BJ (cell line): ENCODE measurements at regions not wholly inside any gene's neighbourhood (a gene's known extent, or its start where the extent isn't known, plus 50 kb on each side); places are given as distances from the start of the nearest gene placed in this dataset.
A peak's percentile ranks its signal among the peaks of the same experiment; 100 is the strongest.
"Not testable (repeated sequence)": the region's sequence is repeated elsewhere in the genome, so short reads cannot be mapped to it uniquely, and the experiment has no call there.

Source experiments
- CTCF ChIA-PET: fragments of 350-600 bp; formaldehyde crosslinking; extraction: SDS; loops from one replicate; lab custom pipeline; 2021; ENCODE audit warnings: antibody characterized with exemption, inconsistent platforms; lab: Yijun Ruan, JAX
- POLR2A ChIA-PET: fragments of 300-600 bp; sonication (Branson Sonifier 250); formaldehyde crosslinking; extraction: SDS; loops from one replicate; lab custom pipeline; 2021; ENCODE audit warnings: antibody characterized with exemption; lab: Charles Lee
- DNase-seq: peaks from one replicate; pipeline ENCODE4 v3.0.0-alpha.2; 2011; ENCODE audit warnings: low read depth
- H3K27me3 ChIP-seq: 2 replicates; pipeline ENCODE4 v1.6.0; 2011; ENCODE audit warnings: low read length; ENCODE audit not compliant: control insufficient read depth, insufficient read depth
- H3K36me3 ChIP-seq: 2 replicates; pipeline ENCODE4 v1.5.1; 2011; ENCODE audit warnings: low read length; ENCODE audit not compliant: control insufficient read depth, insufficient read depth
- H3K4me3 ChIP-seq: 2 replicates; pipeline ENCODE4 v1.5.1; 2011; ENCODE audit warnings: low read depth, mild to moderate bottlenecking, control low read depth, low read length
- CTCF ChIP-seq: IDR thresholded peaks from 2 replicates; pipeline ENCODE4 v1.5.1; 2011; ENCODE audit warnings: low read depth, mild to moderate bottlenecking, control low read depth, inconsistent platforms, low read length, moderate library complexity; ENCODE audit not compliant: insufficient read depth

- TF ChIP-seq CTCF = peak; percentile 17; the same call in 1 of the 2 replicates
- H3K4me3 ChIP-seq, DNase-seq, H3K36me3 ChIP-seq, H3K27me3 ChIP-seq, POLR2A ChIA-PET, CTCF ChIA-PET: not testable (repeated sequence)
Observed at GRCh38 chr10:46720386-46720785, 141.5 kb downstream of the SYT15 start.

- POLR2A ChIA-PET, CTCF ChIA-PET, DNase-seq, H3K4me3 ChIP-seq, H3K27me3 ChIP-seq, H3K36me3 ChIP-seq: not testable (repeated sequence)
Observed at GRCh38 chr10:46720811-46721518, 142.0 kb downstream of the SYT15 start.

GRCh38 chr10:46724258-46724657, 145.3 kb downstream of the SYT15 start:
- H3K27me3 ChIP-seq, DNase-seq, H3K36me3 ChIP-seq, H3K4me3 ChIP-seq, CTCF ChIA-PET, POLR2A ChIA-PET: not testable (repeated sequence)

GRCh38 chr10:46728359-46728758, 149.4 kb downstream of the SYT15 start:
- DNase-seq, H3K4me3 ChIP-seq, POLR2A ChIA-PET, CTCF ChIA-PET, H3K36me3 ChIP-seq, H3K27me3 ChIP-seq: not testable (repeated sequence)

- DNase-seq, H3K36me3 ChIP-seq, POLR2A ChIA-PET, CTCF ChIA-PET, H3K4me3 ChIP-seq, H3K27me3 ChIP-seq: not testable (repeated sequence)
Observed at GRCh38 chr10:46730729-46731128, 151.8 kb downstream of the SYT15 start.

GRCh38 chr10:46733635-46734261, 154.8 kb downstream of the SYT15 start:
- H3K4me3 ChIP-seq, H3K36me3 ChIP-seq, CTCF ChIA-PET, DNase-seq, H3K27me3 ChIP-seq, POLR2A ChIA-PET: not testable (repeated sequence)

- H3K36me3 ChIP-seq, CTCF ChIA-PET, H3K27me3 ChIP-seq, DNase-seq, POLR2A ChIA-PET, H3K4me3 ChIP-seq: not testable (repeated sequence)
Observed at GRCh38 chr10:46734262-46734642, 155.3 kb downstream of the SYT15 start.

- POLR2A ChIA-PET, CTCF ChIA-PET, DNase-seq, H3K27me3 ChIP-seq, H3K36me3 ChIP-seq, H3K4me3 ChIP-seq: not testable (repeated sequence)
Observed at GRCh38 chr10:46739919-46740318, 161.0 kb downstream of the SYT15 start.

- POLR2A ChIA-PET, H3K27me3 ChIP-seq, DNase-seq, CTCF ChIA-PET, H3K4me3 ChIP-seq, H3K36me3 ChIP-seq: not testable (repeated sequence)
Observed at GRCh38 chr10:46740368-46740767, 161.4 kb downstream of the SYT15 start.

- POLR2A ChIA-PET, CTCF ChIA-PET, H3K4me3 ChIP-seq, H3K27me3 ChIP-seq, DNase-seq, H3K36me3 ChIP-seq: not testable (repeated sequence)
Observed at GRCh38 chr10:46749003-46749402, 162.2 kb upstream of the PTPN20 start.

- H3K36me3 ChIP-seq, DNase-seq, POLR2A ChIA-PET, H3K4me3 ChIP-seq, H3K27me3 ChIP-seq, CTCF ChIA-PET: not testable (repeated sequence)
Observed at GRCh38 chr10:46749470-46749869, 161.8 kb upstream of the PTPN20 start.

GRCh38 chr10:46753763-46754162, 157.5 kb upstream of the PTPN20 start:
- DNase-seq, CTCF ChIA-PET, H3K4me3 ChIP-seq, POLR2A ChIA-PET, H3K36me3 ChIP-seq, H3K27me3 ChIP-seq: not testable (repeated sequence)
